Endometrial microvascular endothelial cells (primary cell): ENCODE measurements at regions not wholly inside any gene's neighbourhood (a gene's known extent, or its start where the extent isn't known, plus 50 kb on each side); places are given as distances from the start of the nearest gene placed in this dataset.
"Not testable (repeated sequence)": the region's sequence is repeated elsewhere in the genome, so short reads cannot be mapped to it uniquely, and the experiment has no call there.

ENCODE experiments used
- in situ Hi-C: cut with HindIII; loops from 2 replicates; pipeline ENCODE4 v1.10.0; 2017; ENCODE audit warnings: low sequenced_read_pairs, low pct_unique_long_range_greater_than_20kb; ENCODE audit errors: inconsistent ontology term

- in situ Hi-C loops = no loop called here
These were observed 462.7 kb upstream of the ATP11B start for GRCh38 chr3:182330646-182331045.

GRCh38 chr3:182331341-182331740 lies 462.0 kb upstream of the ATP11B start:
- in situ Hi-C loops = no loop called here

- in situ Hi-C loops = no loop called here
These were observed 451.1 kb upstream of the ATP11B start for GRCh38 chr3:182342252-182342651.

- in situ Hi-C loops = not testable (repeated sequence)
These were observed 449.3 kb upstream of the ATP11B start for GRCh38 chr3:182344026-182344425.

GRCh38 chr3:182349051-182349450 lies 444.3 kb upstream of the ATP11B start:
- in situ Hi-C loops = no loop called here

GRCh38 chr3:182349951-182350517 lies 443.3 kb upstream of the ATP11B start:
- in situ Hi-C loops = no loop called here

- in situ Hi-C loops = no loop called here
These were observed 435.4 kb upstream of the ATP11B start for GRCh38 chr3:182357928-182358327.

- in situ Hi-C loops = no loop called here
These were observed 429.0 kb upstream of the ATP11B start for GRCh38 chr3:182364323-182364722.

GRCh38 chr3:182364723-182365650 lies 428.3 kb upstream of the ATP11B start:
- in situ Hi-C loops = no loop called here

GRCh38 chr3:182366746-182367145 lies 426.6 kb upstream of the ATP11B start:
- in situ Hi-C loops = no loop called here

GRCh38 chr3:182369861-182370260 lies 423.4 kb upstream of the ATP11B start:
- in situ Hi-C loops = no loop called here

- in situ Hi-C loops = no loop called here
These were observed 422.4 kb upstream of the ATP11B start for GRCh38 chr3:182370949-182371348.

GRCh38 chr3:182375916-182376315 lies 417.4 kb upstream of the ATP11B start:
- in situ Hi-C loops = no loop called here

- in situ Hi-C loops = no loop called here
These were observed 411.0 kb upstream of the ATP11B start for GRCh38 chr3:182382112-182382857.

- in situ Hi-C loops = no loop called here
These were observed 409.1 kb upstream of the ATP11B start for GRCh38 chr3:182384221-182384620.

GRCh38 chr3:182385356-182385755 lies 407.9 kb upstream of the ATP11B start:
- in situ Hi-C loops = no loop called here

- in situ Hi-C loops = no loop called here
These were observed 404.8 kb upstream of the ATP11B start for GRCh38 chr3:182388506-182388905.

GRCh38 chr3:182389071-182389815 lies 404.1 kb upstream of the ATP11B start:
- in situ Hi-C loops = no loop called here

- in situ Hi-C loops = no loop called here
These were observed 402.9 kb upstream of the ATP11B start for GRCh38 chr3:182390421-182390820.
